Activated T-cell treated with anti-CD3 and anti-CD28 coated beads, Interleukin-2, amount 50 U/mL, for 1 hour (primary cell): ENCODE measurements at regions not wholly inside any gene's neighbourhood (a gene's known extent, or its start where the extent isn't known, plus 50 kb on each side); places are given as distances from the start of the nearest gene placed in this dataset.
"Not testable (repeated sequence)": the region's sequence is repeated elsewhere in the genome, so short reads cannot be mapped to it uniquely, and the experiment has no call there.

ENCODE experiments used
- DNase-seq: peaks from one replicate; pipeline ENCODE4 v3.0.0-alpha.2; 2020

DNA sequence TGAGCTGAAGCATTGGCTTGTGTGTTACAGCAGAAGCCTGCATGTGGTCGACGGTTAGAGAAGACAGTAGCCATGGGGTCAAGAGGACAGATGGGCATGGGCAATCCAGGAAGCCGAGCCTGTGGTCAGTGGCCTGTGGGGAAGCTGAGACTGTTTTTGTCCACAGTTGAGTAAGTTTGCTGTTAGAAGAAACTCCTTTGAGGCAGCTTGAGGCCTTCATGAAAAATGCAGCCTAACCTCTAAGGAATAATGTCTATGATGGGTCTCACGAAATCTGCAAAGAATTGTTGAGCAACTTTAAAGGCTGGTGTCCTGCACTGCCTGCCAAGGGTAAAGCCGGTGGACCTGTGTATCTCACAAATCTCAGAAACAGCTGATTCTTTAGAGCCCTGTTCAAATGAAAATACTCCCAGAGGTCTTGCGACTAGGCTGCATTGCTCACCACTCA lies 322.4 kb downstream of the SETD4 start:
- DNase-seq = no peak

DNA sequence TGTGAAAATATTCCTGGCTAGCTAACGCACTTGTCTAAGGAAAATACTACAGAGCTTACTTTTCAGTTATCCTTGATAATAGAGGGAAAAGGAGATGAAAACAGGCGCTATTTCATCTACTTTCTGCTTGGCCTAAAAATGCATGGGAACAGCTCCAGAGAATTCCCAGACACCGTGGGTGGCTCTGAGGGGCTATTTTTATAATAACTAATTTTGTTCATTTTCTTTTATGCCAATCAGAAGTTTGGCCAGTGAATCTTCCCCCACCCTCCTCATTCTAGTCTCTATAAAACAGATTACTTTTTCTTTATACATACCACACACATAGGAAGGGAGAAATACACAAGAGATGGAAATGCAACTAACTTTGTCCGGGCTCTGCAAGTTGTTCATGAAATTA lies 322.9 kb downstream of the SETD4 start:
- DNase-seq = no peak

GRCh38 chr21:35732788-35733187 lies 327.5 kb downstream of the SETD4 start:
- no peak for DNase-seq

- DNase-seq = no peak
Measured at GRCh38 chr21:35730325-35730724, 330.0 kb downstream of the SETD4 start.

DNA sequence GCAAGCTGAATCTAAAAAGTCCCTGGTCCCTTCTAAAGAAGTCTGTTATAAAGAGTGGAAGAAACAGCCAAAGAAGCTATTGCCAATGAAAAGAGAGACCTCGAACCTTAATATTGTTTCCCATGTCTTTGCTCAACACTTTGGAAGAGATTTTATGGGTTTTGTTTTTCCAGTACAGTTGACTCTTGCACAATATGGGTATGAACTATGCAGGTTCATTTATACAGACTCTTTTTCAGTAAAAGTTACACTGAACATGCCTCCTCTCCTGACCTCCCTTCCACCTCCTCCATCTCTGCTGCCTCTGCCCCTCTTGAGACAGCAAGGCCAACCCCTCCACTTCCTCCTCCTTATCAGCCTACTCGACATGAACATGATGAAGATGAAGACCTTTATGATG lies 332.5 kb downstream of the SETD4 start:
- no peak for DNase-seq

DNA sequence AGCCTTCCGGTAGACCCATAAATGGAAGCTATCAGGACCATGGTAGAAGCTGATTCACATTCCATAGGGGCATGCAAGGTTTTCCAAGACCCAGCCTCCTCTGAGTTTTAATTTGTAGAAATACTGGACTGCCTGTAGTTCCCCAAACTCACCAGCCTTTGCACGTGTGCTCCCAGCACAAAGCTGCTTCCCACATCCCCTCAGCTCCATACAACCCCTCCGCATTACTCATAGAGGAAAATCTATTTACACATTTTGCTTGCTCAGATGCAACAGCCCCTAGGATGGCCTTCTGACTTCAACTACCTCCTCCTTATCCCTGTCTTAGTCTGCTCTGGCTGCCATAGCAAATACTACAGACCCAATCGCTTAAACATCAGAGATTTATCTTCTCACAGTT lies 336.2 kb downstream of the SETD4 start:
- DNase-seq = no peak

- no peak for DNase-seq
Measured at GRCh38 chr21:35721701-35722100, 338.6 kb downstream of the SETD4 start.

DNA sequence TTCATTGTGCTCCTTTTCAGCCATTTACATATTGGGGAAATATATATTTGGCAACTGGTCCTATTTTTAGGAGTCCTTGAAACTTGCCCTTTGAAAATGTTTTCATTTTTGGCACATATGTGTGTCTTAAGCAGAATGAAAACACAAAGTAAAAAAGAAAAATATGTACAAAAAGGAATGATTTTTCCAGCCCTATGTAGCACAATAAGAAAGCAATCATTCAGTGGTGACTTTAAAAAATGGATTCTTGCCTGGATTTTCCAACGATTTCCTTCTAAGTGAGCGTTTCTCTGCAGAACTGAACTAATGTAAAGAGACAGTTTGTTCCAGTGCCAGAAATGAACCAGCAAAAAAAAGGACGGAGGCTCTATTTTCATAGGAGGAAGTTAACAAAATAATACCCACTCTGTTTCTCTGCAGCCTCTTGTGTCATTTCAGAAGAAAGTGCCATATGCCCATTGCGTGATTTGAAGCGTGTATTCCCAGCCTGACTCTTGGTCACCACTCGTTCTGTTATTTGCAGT lies 340.1 kb downstream of the SETD4 start:
- DNase-seq = no peak

GRCh38 chr21:35719080-35719479 lies 341.2 kb downstream of the SETD4 start:
- DNase-seq = no peak

DNA sequence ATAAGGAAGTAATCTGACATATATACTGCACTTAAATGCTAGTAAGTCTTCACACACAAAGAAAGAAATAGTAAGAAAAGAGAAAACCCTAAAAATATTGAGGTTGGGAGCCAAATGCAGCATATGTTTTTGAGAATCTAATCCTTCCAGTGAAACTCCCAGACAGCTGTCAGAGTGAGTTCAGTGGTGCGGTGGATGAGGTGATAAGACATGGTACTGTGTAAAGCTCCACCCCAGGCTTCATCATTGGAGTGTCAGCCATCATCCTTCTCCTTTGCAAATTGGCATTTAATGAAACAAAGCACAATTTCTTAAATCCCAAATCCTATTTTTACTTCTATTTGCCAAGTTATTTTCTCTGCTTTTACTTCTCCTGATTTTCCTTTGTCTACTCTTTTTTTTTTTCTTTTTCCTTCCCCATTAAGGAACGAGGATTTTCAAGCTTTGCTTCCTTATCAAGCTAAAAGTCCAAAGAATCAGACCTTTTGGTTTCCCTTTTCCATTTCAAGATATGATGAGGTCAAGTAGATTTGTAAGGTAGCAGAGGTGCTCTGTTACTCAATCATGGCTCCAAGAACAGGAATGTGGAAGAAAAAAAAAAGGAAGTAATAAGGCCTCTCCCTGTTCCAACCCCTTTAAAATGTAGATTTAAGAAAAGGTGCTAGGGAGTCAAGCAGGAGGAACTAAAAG lies 343.3 kb downstream of the SETD4 start:
- no peak for DNase-seq

- no peak for DNase-seq
Measured at GRCh38 chr21:35713914-35714313, 346.4 kb downstream of the SETD4 start.

GRCh38 chr21:35711661-35712060 lies 348.7 kb downstream of the SETD4 start:
- DNase-seq = no peak

DNA sequence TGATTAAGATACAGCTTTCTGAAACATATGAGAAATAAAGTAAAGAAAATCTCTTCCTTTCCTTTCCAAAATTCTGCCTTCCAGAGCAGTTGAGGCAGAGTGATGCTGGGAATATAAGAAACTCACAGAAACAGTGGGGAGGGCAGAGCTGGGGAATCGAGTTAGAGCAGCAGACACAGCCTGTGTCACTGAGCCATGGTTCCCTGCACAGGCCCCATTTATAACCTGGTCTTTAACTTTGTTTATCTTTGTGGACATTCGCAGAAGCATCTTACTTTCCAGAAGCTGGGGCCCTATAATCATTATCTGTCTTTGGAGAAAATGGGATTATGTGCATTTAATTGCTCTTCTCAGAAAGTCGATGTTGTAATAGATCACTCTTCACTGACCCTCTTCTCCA lies 349.1 kb downstream of the SETD4 start:
- DNase-seq = no peak

GRCh38 chr21:35709990-35710389 lies 350.3 kb downstream of the SETD4 start:
- DNase-seq = not testable (repeated sequence)

- DNase-seq = no peak
Measured at GRCh38 chr21:35705888-35706287, 354.4 kb downstream of the SETD4 start.

- no peak for DNase-seq
Measured at GRCh38 chr21:35705237-35705887, 355.0 kb downstream of the SETD4 start.

DNA sequence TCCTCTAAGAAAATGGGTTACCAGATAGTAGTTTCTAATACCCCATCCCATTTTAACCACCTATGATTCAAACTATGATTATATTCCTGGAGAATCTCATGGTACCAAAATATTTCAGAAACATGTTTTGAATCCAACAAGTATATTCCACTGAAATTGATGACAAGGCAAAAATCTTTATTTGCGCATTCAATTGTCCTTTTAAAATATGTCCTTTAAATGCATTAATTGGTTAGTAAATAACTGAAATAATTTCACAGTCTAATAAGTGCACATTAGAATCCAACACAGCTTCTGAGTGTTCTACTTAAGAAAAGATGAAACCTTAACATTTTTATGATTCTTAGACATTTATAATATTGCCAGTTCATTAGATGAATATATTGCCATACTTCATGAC lies 356.6 kb downstream of the SETD4 start:
- no peak for DNase-seq

DNA sequence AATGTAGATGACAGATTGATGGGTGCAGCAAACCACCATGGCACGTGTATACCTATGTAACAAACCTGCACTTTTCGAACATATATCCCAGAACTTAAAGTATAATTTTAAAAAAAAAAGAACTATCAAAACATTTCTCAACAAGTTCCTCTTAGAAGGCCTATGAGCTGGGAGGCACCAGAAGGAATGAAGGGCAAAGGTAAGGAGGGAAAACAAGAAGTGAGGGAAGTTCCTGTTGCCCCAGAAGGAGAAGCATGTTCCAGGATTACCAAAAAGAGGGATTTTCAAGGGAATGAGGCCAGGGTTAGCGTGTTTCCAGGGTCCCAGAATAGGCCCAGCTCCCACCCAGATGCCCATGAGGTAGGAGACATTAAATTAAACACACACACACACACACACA lies 361.0 kb downstream of the SETD4 start:
- DNase-seq = no peak

DNA sequence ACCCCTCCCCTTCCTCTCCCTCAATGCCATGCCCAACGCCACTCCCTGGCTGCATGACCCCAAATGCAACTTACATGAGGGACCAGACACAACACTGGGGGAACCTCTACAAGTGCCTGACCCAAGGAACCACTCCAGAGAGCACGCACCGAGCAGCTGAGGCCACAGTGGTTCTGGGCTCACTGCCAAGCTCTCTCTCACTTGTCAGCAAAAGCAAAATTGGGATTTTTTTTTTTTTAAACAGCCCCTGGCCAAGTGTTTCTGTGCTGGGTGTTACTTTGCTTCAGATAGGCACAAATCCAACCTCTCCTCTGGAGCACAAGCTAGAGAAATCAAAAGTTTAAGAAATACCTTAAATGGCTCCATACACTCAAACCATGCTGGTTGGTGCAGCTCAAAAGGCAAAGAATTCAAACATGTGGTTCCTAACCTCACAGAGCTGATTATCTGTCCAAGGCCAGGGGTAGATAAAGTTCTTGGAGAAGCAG lies 363.0 kb downstream of the SETD4 start:
- no peak for DNase-seq

DNA sequence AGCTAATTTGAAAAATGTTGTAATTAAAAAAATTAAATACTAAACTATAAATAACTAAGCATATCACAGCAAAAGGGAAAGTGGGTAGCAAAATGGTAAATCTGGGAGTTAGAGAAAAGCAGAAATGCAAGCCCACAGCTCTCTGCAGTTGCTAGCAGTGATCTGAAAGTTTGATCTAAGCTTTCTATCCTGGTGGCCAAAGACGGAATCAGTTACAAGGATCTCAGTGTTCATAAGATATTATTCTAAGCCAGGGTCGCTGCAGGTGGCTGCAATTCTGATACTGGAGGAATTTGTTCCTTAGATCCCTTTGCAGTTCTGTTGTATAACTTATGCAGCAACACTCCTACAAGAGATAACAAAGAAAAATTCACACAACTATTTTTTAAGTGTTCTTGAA lies 363.7 kb downstream of the SETD4 start:
- DNase-seq = no peak

DNA sequence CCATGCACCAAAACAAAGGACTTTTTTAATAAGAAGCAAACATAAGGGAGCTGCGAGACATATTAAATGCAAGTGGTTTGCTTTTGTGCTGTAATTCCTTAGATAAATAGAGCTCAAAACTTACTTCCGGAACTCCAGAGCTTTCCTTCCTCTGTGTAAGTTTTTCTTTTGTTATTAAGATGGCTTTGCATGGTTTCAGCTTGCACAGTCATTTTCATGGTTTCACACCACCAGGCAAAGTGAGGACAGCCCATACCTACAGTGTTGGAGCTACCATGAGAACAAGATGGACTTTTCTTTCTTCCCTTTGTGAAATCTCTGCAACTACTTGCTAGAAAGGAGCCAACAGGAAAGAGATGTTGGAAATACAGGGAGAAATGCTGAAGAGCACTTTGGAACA lies 368.0 kb downstream of the SETD4 start:
- no peak for DNase-seq

GRCh38 chr21:35690436-35690835 lies 369.9 kb downstream of the SETD4 start:
- no peak for DNase-seq

DNA sequence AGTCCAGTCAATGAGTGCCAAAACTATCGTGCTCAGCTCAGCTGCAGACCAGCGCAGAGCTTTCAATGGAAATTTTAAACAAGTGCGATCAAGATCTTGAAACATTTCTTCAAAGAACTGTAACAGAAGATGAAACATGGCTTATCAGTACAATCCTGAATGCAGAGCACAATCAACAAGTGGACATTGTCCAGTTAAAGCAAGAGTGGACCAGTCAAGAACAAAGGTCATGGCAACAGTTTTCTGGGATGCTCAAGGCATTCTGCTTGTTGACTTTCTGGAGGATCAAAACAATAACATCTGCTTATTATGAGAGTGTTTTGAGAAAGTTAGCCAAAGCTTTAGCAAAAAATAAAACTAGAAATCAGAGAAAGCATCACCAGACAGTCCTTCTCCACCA lies 374.2 kb downstream of the SETD4 start:
- DNase-seq = no peak

DNA sequence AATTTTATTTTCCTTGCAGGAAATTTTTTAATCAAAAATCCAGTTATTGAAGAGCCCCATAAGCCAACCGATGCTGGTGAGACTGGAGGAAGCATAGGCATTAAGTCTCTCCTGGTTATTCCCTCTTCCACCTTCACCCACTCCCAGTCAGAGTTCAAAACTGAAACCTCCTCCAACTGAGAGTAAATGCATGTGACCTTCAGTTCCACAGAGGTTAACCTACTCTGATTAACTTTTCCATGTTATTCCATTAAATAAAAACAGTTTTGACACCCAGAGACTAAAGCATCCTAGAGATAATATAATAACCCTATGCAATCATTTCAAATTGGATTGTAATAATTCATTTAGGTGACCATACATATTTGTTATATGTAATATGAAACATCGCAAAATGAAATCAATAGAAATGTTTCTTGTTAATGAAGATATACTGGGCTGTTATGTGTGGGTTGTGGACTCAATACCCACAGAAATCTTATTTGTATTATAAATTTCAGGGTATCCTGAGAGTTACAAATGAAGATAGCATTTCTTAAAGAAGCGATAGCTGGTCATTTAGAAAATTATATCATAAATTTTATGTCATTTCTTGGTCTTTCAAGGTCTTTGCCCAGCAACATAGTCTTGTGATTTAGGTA lies 376.5 kb downstream of the SETD4 start:
- DNase-seq = no peak
